ENCODE measurements at regions not wholly inside any gene's neighbourhood (a gene's known extent, or its start where the extent isn't known, plus 50 kb on each side); places are given as distances from the start of the nearest gene placed in this dataset.

DNA sequence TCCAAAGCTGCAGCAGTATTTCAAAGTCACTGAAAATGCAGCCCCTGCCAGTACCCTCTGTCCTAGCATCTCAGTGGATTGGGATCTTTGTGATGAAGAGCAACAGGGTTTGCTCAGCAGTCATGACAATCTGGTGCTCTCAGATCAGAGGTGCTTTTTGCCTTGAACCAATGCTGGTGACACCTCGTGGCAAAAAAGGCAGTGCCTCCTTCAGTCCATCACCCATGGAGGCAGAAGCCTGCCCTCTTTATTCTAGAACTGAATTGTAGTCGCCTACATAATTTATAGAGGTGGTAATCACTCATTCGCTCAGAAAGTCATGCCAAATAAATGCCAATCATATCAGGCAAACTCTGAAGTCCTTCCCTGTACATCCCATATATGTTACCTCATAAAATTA, 126.0 kb upstream of the VRK1 start:
- TF ChIP-seq, protein P1, sequence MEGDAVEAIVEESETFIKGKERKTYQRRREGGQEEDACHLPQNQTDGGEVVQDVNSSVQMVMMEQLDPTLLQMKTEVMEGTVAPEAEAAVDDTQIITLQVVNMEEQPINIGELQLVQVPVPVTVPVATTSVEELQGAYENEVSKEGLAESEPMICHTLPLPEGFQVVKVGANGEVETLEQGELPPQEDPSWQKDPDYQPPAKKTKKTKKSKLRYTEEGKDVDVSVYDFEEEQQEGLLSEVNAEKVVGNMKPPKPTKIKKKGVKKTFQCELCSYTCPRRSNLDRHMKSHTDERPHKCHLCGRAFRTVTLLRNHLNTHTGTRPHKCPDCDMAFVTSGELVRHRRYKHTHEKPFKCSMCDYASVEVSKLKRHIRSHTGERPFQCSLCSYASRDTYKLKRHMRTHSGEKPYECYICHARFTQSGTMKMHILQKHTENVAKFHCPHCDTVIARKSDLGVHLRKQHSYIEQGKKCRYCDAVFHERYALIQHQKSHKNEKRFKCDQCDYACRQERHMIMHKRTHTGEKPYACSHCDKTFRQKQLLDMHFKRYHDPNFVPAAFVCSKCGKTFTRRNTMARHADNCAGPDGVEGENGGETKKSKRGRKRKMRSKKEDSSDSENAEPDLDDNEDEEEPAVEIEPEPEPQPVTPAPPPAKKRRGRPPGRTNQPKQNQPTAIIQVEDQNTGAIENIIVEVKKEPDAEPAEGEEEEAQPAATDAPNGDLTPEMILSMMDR (IDR thresholded peaks at IDR 0.05), result no peak
- TF ChIP-seq POLR2A (IDR thresholded peaks at IDR 0.05), result no peak

Measured in adrenal gland (tissue), 5 donors.